Endothelial cell (in vitro differentiated cells): ENCODE measurements at regions not wholly inside any gene's neighbourhood (a gene's known extent, or its start where the extent isn't known, plus 50 kb on each side); places are given as distances from the start of the nearest gene placed in this dataset.

ENCODE experiments used
- DNase-seq: peaks from one replicate; pipeline ENCODE4 v3.0.0; 2021; ENCODE audit warnings: low spot score
- H3K27ac Mint-ChIP-seq: one replicate; pipeline ENCODE4 v1.8.0; 2021; ENCODE audit warnings: mixed read lengths, inconsistent platforms; ENCODE audit not compliant: unreplicated experiment
- H3K27me3 Mint-ChIP-seq: one replicate; pipeline ENCODE4 v1.8.0; 2021; ENCODE audit warnings: mild to moderate bottlenecking, moderate library complexity, mixed read lengths, inconsistent platforms; ENCODE audit not compliant: unreplicated experiment
- H3K36me3 Mint-ChIP-seq: one replicate; pipeline ENCODE4 v1.8.0; 2021; ENCODE audit warnings: mild to moderate bottlenecking, low read depth, mixed read lengths, inconsistent platforms; ENCODE audit not compliant: unreplicated experiment
- H3K4me1 Mint-ChIP-seq: one replicate; pipeline ENCODE4 v1.8.0; 2021; ENCODE audit warnings: mild to moderate bottlenecking, mixed read lengths, inconsistent platforms; ENCODE audit not compliant: unreplicated experiment
- H3K4me3 Mint-ChIP-seq: one replicate; pipeline ENCODE4 v1.8.0; 2021; ENCODE audit warnings: mild to moderate bottlenecking, mixed read lengths, inconsistent platforms; ENCODE audit not compliant: unreplicated experiment
- H3K9me3 Mint-ChIP-seq: one replicate; pipeline ENCODE4 v1.8.0; 2021; ENCODE audit warnings: mixed read lengths, inconsistent platforms; ENCODE audit not compliant: unreplicated experiment
- TF ChIP-seq, protein P1 (sequence below): fragments of 200-600 bp; sonication (generic); IDR thresholded peaks from one replicate; pipeline ENCODE4 v1.5.0; 2021; ENCODE audit warnings: antibody characterized with exemption; ENCODE audit not compliant: unreplicated experiment

GRCh38 chr20:24753130-24753529 lies 195.9 kb upstream of the CST7 start:
- no peak for DNase-seq
- no peaks in the 10 kb centered on the region for H3K9me3 Mint-ChIP-seq
- H3K27me3 Mint-ChIP-seq, result no peaks in the 10 kb centered on the region
- no peak overlapping the region for H3K27ac Mint-ChIP-seq
- TF ChIP-seq, protein P1, sequence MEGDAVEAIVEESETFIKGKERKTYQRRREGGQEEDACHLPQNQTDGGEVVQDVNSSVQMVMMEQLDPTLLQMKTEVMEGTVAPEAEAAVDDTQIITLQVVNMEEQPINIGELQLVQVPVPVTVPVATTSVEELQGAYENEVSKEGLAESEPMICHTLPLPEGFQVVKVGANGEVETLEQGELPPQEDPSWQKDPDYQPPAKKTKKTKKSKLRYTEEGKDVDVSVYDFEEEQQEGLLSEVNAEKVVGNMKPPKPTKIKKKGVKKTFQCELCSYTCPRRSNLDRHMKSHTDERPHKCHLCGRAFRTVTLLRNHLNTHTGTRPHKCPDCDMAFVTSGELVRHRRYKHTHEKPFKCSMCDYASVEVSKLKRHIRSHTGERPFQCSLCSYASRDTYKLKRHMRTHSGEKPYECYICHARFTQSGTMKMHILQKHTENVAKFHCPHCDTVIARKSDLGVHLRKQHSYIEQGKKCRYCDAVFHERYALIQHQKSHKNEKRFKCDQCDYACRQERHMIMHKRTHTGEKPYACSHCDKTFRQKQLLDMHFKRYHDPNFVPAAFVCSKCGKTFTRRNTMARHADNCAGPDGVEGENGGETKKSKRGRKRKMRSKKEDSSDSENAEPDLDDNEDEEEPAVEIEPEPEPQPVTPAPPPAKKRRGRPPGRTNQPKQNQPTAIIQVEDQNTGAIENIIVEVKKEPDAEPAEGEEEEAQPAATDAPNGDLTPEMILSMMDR, result no peak
- H3K36me3 Mint-ChIP-seq, result no peaks in the 10 kb centered on the region
- H3K4me1 Mint-ChIP-seq, result no peaks in the 10 kb centered on the region
- no peak overlapping the region for H3K4me3 Mint-ChIP-seq

DNA sequence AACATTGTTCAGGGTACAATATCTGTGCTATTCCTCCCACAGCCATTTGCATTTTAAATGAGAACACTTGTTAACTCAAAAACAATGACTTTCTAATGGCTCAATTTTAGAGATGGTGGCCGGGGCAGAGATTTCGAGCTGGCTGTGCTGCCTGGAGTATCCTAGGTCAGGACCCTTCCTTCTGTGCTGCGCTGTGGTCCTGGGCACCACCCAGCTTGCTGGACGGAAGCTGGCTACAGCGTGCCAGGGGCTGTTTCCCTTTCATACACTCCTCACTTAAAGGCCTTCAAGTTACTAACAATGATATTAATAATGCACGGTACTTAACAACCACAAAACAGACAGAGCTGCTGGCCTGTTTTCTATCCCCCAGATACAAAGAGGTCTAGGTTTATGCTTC lies 194.4 kb upstream of the CST7 start:
- no peaks in the 10 kb centered on the region for H3K36me3 Mint-ChIP-seq
- no peak for DNase-seq
- no peak overlapping the region for H3K27ac Mint-ChIP-seq
- no peaks in the 10 kb centered on the region for H3K27me3 Mint-ChIP-seq
- H3K4me1 Mint-ChIP-seq, result no peaks in the 10 kb centered on the region
- H3K4me3 Mint-ChIP-seq, result no peak overlapping the region
- H3K9me3 Mint-ChIP-seq, result no peaks in the 10 kb centered on the region
- TF ChIP-seq, protein P1, result no peak

- H3K4me3 Mint-ChIP-seq, result no peak overlapping the region
- DNase-seq, result no peak
- no peak overlapping the region for H3K27ac Mint-ChIP-seq
Measured at GRCh38 chr20:24755411-24755922, 193.6 kb upstream of the CST7 start.

DNA sequence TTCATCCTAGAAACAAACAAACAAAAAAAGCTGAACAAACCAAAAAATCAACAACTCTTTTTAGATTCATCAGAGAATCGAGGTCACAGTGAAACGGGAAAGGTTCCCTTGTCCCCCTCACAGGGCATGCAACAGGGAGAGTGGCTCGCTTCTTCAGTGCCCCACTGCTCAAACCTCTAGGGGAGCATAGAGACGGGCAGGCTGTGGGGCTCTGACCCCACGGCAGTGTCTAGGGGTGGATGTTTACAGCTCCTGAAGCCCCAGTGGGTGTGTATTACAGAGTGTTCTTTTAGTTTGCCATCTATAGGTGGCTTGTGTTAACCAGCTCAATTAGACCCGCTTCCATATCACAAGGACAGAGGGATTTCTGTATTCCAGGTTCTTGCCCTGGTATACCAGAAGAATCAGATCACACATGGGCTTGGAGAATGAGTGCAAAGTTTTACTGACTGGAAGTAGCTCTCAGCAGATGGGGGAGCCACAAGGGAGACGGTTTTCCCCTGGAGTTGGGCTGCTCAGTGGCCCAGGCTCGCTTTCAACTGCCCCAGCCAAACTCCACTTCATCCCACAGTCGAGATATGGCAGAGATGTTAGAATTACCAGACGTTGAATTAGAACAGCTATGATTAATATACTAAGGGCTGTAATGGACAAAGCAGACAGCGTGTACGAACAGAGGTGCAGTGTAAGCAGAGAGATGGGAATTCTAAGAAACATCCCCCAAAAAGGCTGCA lies 192.6 kb upstream of the CST7 start:
- no peak overlapping the region for H3K27ac Mint-ChIP-seq
- H3K27me3 Mint-ChIP-seq, result no peaks in the 10 kb centered on the region
- DNase-seq, result no peak
- H3K36me3 Mint-ChIP-seq, result no peaks in the 10 kb centered on the region
- TF ChIP-seq, protein P1, result no peak
- no peak overlapping the region for H3K4me3 Mint-ChIP-seq
- no peaks in the 10 kb centered on the region for H3K4me1 Mint-ChIP-seq
- H3K9me3 Mint-ChIP-seq, result no peaks in the 10 kb centered on the region

More at GRCh38 chr20:24755411-24755922, 193.6 kb upstream of the CST7 start:
- H3K9me3 Mint-ChIP-seq, result no peaks in the 10 kb centered on the region
- no peaks in the 10 kb centered on the region for H3K27me3 Mint-ChIP-seq
- TF ChIP-seq, protein P1, result no peak
- H3K36me3 Mint-ChIP-seq, result no peaks in the 10 kb centered on the region
- no peaks in the 10 kb centered on the region for H3K4me1 Mint-ChIP-seq
